H1 (cell line): ENCODE measurements at regions not wholly inside any gene's neighbourhood (a gene's known extent, or its start where the extent isn't known, plus 50 kb on each side); places are given as distances from the start of the nearest gene placed in this dataset.

Experiments
- CTCF ChIA-PET: fragments of 300-600 bp; sonication (Branson Sonifier 250); formaldehyde crosslinking; loops from one replicate; lab custom pipeline; 2021; ENCODE audit not compliant: partially characterized antibody; lab: Charles Lee
- POLR2A ChIA-PET: fragments of 300-600 bp; sonication (Branson Sonifier 250); formaldehyde crosslinking; loops from one replicate; lab custom pipeline; 2021; ENCODE audit warnings: inconsistent platforms; ENCODE audit not compliant: partially characterized antibody; lab: Charles Lee
- DNase-seq, 2 experiments: peaks; one replicate each; pipeline versions ENCODE4 v3.0.0 to v3.0.0-alpha.2; 2010 to 2022; ENCODE audit warnings: low spot score in 2 of 2, low read depth in 1 of 2, mixed read lengths in 1 of 2
- FAIRE-seq: peaks from 2 replicates; lab custom pipeline; 2011; peaks lifted over from hg19 to GRCh38; lab: Jason Lieb, UNC
- H2AFZ ChIP-seq: 2 replicates; pipeline ENCODE4 v1.8.1; 2012; ENCODE audit warnings: low read length, inconsistent platforms
- H2AK5ac ChIP-seq: 2 replicates; pipeline ENCODE4 v1.6.1; 2013; ENCODE audit warnings: low read depth, low read length
- H2BK120ac ChIP-seq: replicated peaks from 2 replicates; pipeline ENCODE3; 2013; ENCODE audit warnings: low read depth, low read length, inconsistent platforms
- H2BK12ac ChIP-seq: 2 replicates; pipeline ENCODE4 v1.6.1; 2013; ENCODE audit warnings: low read depth, low read length
- H2BK15ac ChIP-seq: 2 replicates; pipeline ENCODE4 v1.6.1; 2013; ENCODE audit warnings: low read length
- H2BK20ac ChIP-seq: 2 replicates; pipeline ENCODE4 v1.6.1; 2013; ENCODE audit warnings: low read length
- H2BK5ac ChIP-seq: 2 replicates; pipeline ENCODE4 v1.6.1; 2013; ENCODE audit warnings: low read depth, low read length
- H3K14ac ChIP-seq: 2 replicates; pipeline ENCODE4 v1.6.1; 2013; ENCODE audit warnings: inconsistent platforms; ENCODE audit not compliant: insufficient read length
- H3K18ac ChIP-seq: 2 replicates; pipeline ENCODE4 v1.6.1; 2013; ENCODE audit warnings: low read length; ENCODE audit errors: extremely low read depth
- H3K23ac ChIP-seq: 2 replicates; pipeline ENCODE4 v1.6.1; 2013; ENCODE audit warnings: inconsistent platforms; ENCODE audit not compliant: insufficient read length
- H3K23me2 ChIP-seq: 2 replicates; pipeline ENCODE4 v1.6.1; 2013; ENCODE audit warnings: low read depth, low read length
- H3K27ac ChIP-seq: 2 replicates; pipeline ENCODE4 v1.6.1; 2011; ENCODE audit warnings: low read depth, low read length, inconsistent platforms
- H3K27me3 ChIP-seq, 4 experiments: replicated peaks in 1 of 4; 1 replicate in 1 of 4; 2 replicates in 3 of 4; pipeline versions ENCODE4 v1.6.1 to v1.8.1; 2011 to 2013; ENCODE audit warnings: low read length in 3 of 4, mild to moderate bottlenecking in 3 of 4, inconsistent platforms in 2 of 4, mixed read lengths in 2 of 4, moderate library complexity in 1 of 4; ENCODE audit not compliant: control insufficient read depth in 3 of 4, insufficient read depth in 3 of 4; ENCODE audit errors: extremely low read depth in 1 of 4
- H3K36me3 ChIP-seq, 4 experiments: 2 replicates each; pipeline versions ENCODE4 v1.6.1 to v1.8.1; 2011 to 2013; ENCODE audit warnings: mild to moderate bottlenecking in 4 of 4, low read length in 3 of 4, moderate library complexity in 2 of 4, control low read depth in 1 of 4, inconsistent platforms in 1 of 4; ENCODE audit not compliant: insufficient read depth in 4 of 4, control insufficient read depth in 2 of 4
- H3K4ac ChIP-seq: replicated peaks from 2 replicates; pipeline ENCODE3; 2013; ENCODE audit warnings: low read length, low read depth, mixed read lengths, inconsistent platforms; ENCODE audit not compliant: insufficient read length
- H3K4me1 ChIP-seq, 4 experiments: replicated peaks in 1 of 4; 1 replicate in 1 of 4; 2 replicates in 3 of 4; pipeline versions ENCODE4 v1.6.1 to v1.8.1; 2011 to 2013; ENCODE audit warnings: low read length in 3 of 4, inconsistent platforms in 2 of 4, mixed read lengths in 1 of 4; ENCODE audit not compliant: insufficient read depth in 4 of 4, control insufficient read depth in 3 of 4
- H3K4me2 ChIP-seq, 2 experiments: 2 replicates each; pipeline versions ENCODE4 v1.6.1 to v1.8.1; 2011 to 2013; ENCODE audit warnings: low read depth in 2 of 2, low read length in 2 of 2, control low read depth in 1 of 2, inconsistent platforms in 1 of 2, mild to moderate bottlenecking in 1 of 2; ENCODE audit not compliant: insufficient read depth in 1 of 2
- H3K4me3 ChIP-seq, 4 experiments: fragments of 200-600, 300-600 bp in 1 of 4; sonication (generic), shearing (Covaris generic), sonication (Bioruptor Twin) in 1 of 4; 2 replicates each; pipeline versions ENCODE4 v1.5.1 to v1.8.1; 2011 to 2016; ENCODE audit warnings: low read length in 4 of 4, low read depth in 3 of 4, control low read depth in 2 of 4, inconsistent platforms in 2 of 4, mild to moderate bottlenecking in 2 of 4, mixed read lengths in 1 of 4, moderate library complexity in 1 of 4; ENCODE audit not compliant: insufficient read depth in 2 of 4; ENCODE audit errors: extremely low read depth in 1 of 4
- H3K56ac ChIP-seq: replicated peaks from 2 replicates; pipeline ENCODE3; 2013; ENCODE audit warnings: low read depth, mild to moderate bottlenecking, mixed read lengths, low read length, inconsistent platforms; ENCODE audit not compliant: insufficient read length
- H3K79me1 ChIP-seq: 2 replicates; pipeline ENCODE4 v1.6.1; 2013; ENCODE audit warnings: low read depth, low read length, control low read depth
- H3K79me2 ChIP-seq, 2 experiments: 2 replicates each; pipeline versions ENCODE4 v1.6.1 to v1.8.1; 2012 to 2013; ENCODE audit warnings: low read length in 2 of 2, mild to moderate bottlenecking in 2 of 2, inconsistent platforms in 1 of 2; ENCODE audit not compliant: insufficient read depth in 2 of 2, control insufficient read depth in 1 of 2
- H3K9ac ChIP-seq, 4 experiments: replicated peaks in 1 of 4; 1 replicate in 1 of 4; 2 replicates in 3 of 4; pipeline versions ENCODE4 v1.6.1 to v1.8.1; 2011 to 2013; ENCODE audit warnings: low read depth in 3 of 4, low read length in 3 of 4, control low read depth in 2 of 4, mild to moderate bottlenecking in 2 of 4, moderate library complexity in 2 of 4, inconsistent platforms in 1 of 4; ENCODE audit errors: extremely low read depth in 1 of 4
- H3K9me3 ChIP-seq, 2 experiments: 2 replicates each; pipeline versions ENCODE4 v1.6.1 to v1.8.1; 2012 to 2013; ENCODE audit warnings: mild to moderate bottlenecking in 2 of 2, moderate library complexity in 2 of 2, control low read depth in 1 of 2, inconsistent platforms in 1 of 2, low read depth in 1 of 2, low read length in 1 of 2, mixed read lengths in 1 of 2; ENCODE audit not compliant: insufficient read depth in 2 of 2
- H4K20me1 ChIP-seq, 2 experiments: replicated peaks in 1 of 2; 2 replicates each; pipeline versions ENCODE3 to v1.8.1; 2011 to 2013; ENCODE audit warnings: inconsistent platforms in 2 of 2, low read length in 2 of 2, mild to moderate bottlenecking in 1 of 2; ENCODE audit not compliant: insufficient read depth in 2 of 2, control insufficient read depth in 1 of 2
- H4K5ac ChIP-seq: 2 replicates; pipeline ENCODE4 v1.6.1; 2013; ENCODE audit warnings: low read length, low read depth, mixed read lengths, inconsistent platforms; ENCODE audit not compliant: insufficient read length
- H4K8ac ChIP-seq: 2 replicates; pipeline ENCODE4 v1.8.0; 2013; ENCODE audit warnings: mild to moderate bottlenecking, moderate library complexity, low read length, inconsistent platforms; ENCODE audit not compliant: insufficient read depth; ENCODE audit errors: extremely low read depth
- H4K91ac ChIP-seq: replicated peaks from 2 replicates; pipeline ENCODE3; 2013; ENCODE audit warnings: low read length, mixed read lengths, inconsistent platforms; ENCODE audit not compliant: insufficient read length
- GTF2F1 ChIP-seq: IDR thresholded peaks from 2 replicates; pipeline ENCODE4 v1.6.1; 2012; ENCODE audit warnings: low read depth, low read length, improper control_type of control experiment, borderline replicate concordance
- NRF1 ChIP-seq: IDR thresholded peaks from 2 replicates; pipeline ENCODE4 v1.6.1; 2011; ENCODE audit warnings: mild to moderate bottlenecking, low read depth, low read length, improper control_type of control experiment
- RAD21 ChIP-seq, 2 experiments: IDR thresholded peaks in 1 of 2; conservative IDR thresholded peaks in 1 of 2; 2 replicates each; pipeline ENCODE4 v1.6.1; 2011; ENCODE audit warnings: low read depth in 2 of 2, low read length in 2 of 2, improper control_type of control experiment in 1 of 2, inconsistent platforms in 1 of 2, mild to moderate bottlenecking in 1 of 2, moderate library complexity in 1 of 2
- TF ChIP-seq, protein P1 (sequence below), 3 experiments: IDR thresholded peaks; 1 replicate in 2 of 3; 2 replicates in 1 of 3; pipeline versions ENCODE4 v1.5.1 to v1.6.1; 2011; ENCODE audit warnings: low read length in 3 of 3, mild to moderate bottlenecking in 3 of 3, inconsistent platforms in 2 of 3, low read depth in 1 of 3, moderate library complexity in 1 of 3; ENCODE audit not compliant: insufficient read depth in 1 of 3; ENCODE audit errors: control extremely low read depth in 1 of 3

DNA sequence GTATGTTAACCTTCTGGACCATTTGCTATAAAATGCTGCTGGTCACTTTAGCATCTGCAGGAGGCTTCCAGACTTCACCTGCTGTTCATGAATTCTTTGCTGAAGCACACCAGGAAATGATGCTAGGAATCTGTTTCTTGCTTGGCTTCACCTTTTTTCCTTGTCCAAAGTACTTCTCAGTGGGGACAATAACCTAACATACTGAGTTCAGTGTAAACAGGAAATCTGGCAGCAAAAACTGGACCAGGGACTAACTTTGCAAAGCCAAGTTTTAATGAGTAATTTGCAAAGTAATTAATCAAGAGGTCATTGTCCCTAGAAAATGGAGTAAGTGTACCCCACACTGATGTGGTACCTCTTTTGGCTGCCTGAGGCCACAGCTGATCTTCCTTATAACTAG, 128.4 kb downstream of the RXFP2 start:
- Histone ChIP-seq H2AFZ (no peak overlapping the region), H3K79me1 (no peaks in the 10 kb centered on the region), H3K18ac (no peak overlapping the region), H3K23me2 (no peaks in the 10 kb centered on the region), H2BK12ac (no peak overlapping the region), H2BK15ac (no peak overlapping the region), H3K4me2 (no peak overlapping the region), H3K4ac (no peak overlapping the region), H3K23ac (no peak overlapping the region), H3K9me3 (no peaks in the 10 kb centered on the region), H2AK5ac (no peak overlapping the region), H4K91ac (no peak overlapping the region), H2BK5ac (no peak overlapping the region), H3K27me3 (no peaks in the 10 kb centered on the region), H3K36me3 (no peaks in the 10 kb centered on the region), H3K56ac (no peak overlapping the region), H4K8ac (no peak overlapping the region), H4K20me1 (no peaks in the 10 kb centered on the region), H3K27ac (no peak overlapping the region), H3K14ac (no peak overlapping the region), H2BK120ac (no peak overlapping the region), H3K9ac (no peak overlapping the region), H2BK20ac (no peak overlapping the region), H3K79me2 (no peaks in the 10 kb centered on the region), H3K4me3 (no peak overlapping the region), H4K5ac (no peak overlapping the region), H3K4me1 (no peaks in the 10 kb centered on the region)
- CTCF ChIA-PET = interaction anchor here (0.6 to 0.7 kb wide), 3 partner anchors 218 to 675 kb away, joined by 3 read pairs; no protein-coding TSS in a partner anchor
- POLR2A ChIA-PET = no interaction called here
- DNase-seq = no peak
- no peak for FAIRE-seq
- TF ChIP-seq RAD21 (IDR thresholded peaks at IDR 0.05 in 1 of 2, conservative IDR thresholded peaks at IDR 0.05 in 1 of 2; ENCODE audit: low read depth in 2 of 2, low read length in 2 of 2) (no peak), GTF2F1 (no peak), NRF1 (no peak)
- TF ChIP-seq, protein P1, sequence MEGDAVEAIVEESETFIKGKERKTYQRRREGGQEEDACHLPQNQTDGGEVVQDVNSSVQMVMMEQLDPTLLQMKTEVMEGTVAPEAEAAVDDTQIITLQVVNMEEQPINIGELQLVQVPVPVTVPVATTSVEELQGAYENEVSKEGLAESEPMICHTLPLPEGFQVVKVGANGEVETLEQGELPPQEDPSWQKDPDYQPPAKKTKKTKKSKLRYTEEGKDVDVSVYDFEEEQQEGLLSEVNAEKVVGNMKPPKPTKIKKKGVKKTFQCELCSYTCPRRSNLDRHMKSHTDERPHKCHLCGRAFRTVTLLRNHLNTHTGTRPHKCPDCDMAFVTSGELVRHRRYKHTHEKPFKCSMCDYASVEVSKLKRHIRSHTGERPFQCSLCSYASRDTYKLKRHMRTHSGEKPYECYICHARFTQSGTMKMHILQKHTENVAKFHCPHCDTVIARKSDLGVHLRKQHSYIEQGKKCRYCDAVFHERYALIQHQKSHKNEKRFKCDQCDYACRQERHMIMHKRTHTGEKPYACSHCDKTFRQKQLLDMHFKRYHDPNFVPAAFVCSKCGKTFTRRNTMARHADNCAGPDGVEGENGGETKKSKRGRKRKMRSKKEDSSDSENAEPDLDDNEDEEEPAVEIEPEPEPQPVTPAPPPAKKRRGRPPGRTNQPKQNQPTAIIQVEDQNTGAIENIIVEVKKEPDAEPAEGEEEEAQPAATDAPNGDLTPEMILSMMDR (IDR thresholded peaks at IDR 0.05; ENCODE audit: control extremely low read depth in 1 of 3, insufficient read depth in 1 of 3, low read depth in 1 of 3, low read length in 3 of 3) = no peak
